ENCODE measurements at regions not wholly inside any gene's neighbourhood (a gene's known extent, or its start where the extent isn't known, plus 50 kb on each side); places are given as distances from the start of the nearest gene placed in this dataset.

DNA sequence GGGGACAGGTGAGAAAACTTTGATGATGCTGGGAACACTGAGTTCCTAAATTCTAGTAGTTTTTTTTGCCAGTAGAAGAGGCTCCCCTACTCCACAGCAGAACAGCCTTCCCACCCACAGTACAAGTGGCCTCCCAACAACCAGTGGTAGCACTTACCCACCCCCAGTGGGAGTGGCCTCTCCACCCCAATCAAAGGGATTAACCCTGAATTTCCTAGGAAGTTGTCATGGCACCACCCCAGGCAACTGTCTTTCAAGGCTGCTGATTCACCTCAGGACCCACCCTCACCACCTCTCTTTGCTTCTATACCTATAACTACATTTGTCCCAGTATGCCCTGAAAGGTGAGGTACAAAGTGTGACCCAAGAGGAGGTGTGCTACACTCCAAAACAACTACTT, 81.4 kb upstream of the PRDX6 start:
- DNase-seq (ENCODE audit: low read depth): peak; percentile 8

DNA sequence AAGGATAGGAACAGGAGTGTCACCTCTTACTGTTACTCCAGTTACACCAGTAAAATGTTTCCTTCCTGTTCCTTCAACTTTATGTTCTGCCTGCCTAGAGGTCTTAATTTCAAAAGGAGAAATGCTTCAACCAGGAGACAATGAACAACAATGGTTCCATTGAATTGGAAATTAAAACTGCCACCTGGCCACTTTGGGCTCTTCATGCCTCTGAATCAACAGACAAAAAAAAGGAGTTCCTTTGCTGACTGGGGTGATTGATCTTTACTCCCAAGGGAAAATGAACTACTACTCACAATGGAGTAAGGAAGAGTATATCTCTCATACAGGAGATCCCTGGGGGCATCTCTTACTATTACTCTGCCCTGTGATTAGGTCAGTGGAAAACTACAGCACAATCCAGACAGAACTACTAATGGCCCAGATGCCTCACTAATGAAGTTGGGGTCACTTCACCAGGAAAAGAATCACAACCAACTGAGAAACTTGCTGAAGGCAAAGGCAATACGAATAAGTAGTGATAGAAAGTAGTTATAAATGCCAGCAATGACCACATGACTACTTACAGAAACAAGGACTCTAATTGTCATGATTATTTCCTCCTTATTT, 76.6 kb upstream of the PRDX6 start:
- DNase-seq (ENCODE audit: low read depth): no peak

DNA sequence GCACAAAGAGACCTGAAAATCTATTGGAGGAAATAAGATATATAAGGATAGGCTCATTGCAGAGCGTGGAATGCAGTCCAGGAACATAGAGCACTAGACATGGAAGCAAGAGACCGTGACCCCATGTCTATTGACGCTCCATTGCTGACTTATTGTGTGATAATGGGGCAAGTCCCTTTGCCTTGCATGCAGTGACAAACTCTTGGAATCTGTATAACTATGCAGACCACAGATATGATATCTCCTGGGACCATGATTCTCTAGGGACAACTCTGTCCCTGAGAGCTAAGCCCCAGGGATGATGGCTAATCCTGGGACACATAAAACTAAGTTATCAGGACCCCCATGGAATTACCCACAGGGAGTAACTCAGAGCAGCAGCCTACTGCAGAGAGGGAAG, 73.1 kb upstream of the PRDX6 start:
- DNase-seq (ENCODE audit: low read depth): no peak

DNA sequence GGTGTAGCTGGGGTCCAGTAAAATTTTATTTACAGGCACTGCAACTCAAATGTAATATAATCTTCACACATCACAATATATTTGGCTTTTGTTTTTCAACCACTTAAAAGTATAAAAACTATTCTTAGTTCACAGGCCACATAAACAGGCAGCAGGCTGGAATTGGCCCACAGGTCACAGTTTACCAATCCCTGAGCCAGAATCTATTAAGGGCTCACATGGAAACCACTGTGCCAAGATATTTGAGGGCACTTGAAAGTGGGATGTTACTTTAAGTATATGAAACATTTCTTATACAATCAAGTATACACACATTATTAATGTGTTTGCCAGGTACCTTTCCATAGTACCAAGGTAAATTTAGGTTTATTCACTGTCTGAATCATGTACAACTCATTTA, 71.9 kb upstream of the PRDX6 start:
- DNase-seq (ENCODE audit: low read depth): no peak

DNA sequence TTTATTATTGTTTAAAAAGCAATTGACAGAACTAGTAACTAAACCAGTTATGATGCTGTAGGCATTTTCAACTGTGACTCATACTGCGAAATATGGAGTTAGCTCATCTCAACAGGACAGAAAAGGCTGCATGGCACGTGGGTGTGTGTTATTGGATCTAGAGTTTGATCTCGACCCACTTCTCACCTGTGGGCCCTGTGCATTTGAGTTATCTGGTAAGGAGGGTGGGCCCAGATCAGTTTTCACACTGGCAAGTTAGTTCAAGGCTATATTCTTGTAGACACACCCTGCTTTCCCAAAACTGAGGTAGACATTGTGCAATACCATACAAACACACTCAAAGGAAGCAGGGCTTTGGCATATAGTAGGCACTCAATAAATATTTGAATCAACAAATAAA, 71.3 kb upstream of the PRDX6 start:
- DNase-seq (ENCODE audit: low read depth): peak; percentile 47

DNA sequence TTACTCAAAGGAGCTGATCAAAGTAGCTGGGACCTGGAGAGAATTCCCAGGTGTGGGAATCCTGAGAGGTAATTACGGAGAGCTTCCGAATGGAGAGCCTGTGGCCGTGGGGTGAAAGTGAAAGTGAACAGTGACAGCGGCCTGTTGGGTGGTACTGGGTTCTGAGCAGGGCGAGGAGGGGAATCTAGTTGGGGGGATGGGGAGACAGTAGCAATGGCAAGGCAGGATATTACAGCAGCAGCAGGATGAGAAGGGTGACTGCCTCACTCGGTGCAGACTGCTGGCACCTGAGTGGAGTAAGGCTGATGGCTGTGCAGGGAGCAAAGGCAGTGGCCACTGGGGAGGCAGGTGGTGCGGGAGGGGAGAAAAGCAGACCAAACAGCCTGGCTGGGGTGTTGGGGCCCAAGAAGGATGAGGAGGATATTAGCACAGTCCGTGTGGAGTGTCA, 70.3 kb upstream of the PRDX6 start:
- DNase-seq (ENCODE audit: low read depth): no peak

DNA sequence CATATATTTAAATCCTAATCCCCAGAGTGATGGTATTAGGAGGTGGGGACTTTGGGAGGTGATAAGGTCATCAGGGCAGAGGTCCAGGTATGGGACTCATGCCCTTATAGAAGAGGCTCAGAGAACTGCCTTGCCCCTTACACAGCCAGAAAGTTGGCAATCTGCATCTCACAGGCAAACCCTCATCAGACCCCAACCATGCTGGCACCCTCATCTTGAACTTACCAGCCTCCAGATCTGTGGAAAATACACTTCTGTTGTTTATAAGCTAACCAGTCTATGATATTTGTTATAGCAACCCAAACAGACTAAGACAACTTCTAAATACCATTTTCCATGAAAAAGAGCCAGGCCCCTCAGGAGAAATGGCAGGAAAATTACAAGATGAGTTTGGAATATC, 69.3 kb upstream of the PRDX6 start:
- DNase-seq (ENCODE audit: low read depth): no peak

DNA sequence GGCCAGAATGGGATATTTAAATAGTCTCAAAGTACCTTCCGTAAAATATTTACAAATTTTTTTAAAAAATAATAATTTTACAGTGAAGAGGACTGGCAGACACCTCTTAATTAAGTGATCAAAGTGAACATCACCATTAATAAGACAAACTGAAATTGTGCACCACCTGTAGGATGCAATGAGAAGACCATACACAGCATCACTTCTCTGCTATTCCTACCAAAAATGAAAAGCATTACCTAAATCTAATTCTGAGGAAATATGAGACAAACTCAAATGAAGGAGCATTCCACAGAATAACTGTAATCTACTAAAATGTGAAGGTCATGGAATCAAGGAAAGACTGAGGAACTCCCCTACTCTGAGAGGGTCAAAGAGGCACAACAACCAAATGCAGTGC, 68.2 kb upstream of the PRDX6 start:
- DNase-seq (ENCODE audit: low read depth): no peak

DNA sequence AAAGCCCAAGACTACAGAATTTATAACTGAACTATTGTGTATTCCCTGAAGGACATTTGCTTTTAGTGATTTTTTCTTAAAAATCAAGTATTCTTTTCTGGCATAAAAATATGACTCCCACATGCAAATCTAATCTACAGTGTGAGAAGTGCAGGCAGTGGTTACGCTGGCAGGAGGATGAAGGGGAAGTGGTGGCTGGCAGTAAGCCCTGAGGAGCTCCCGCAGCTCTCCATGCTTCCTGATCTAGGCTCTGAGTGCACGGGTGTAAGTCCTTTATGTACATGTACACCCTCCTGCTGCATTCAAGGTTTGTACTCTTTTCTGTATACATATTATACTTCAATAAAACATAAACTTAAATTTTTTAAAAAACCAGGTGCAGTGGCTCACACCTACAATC, 67.5 kb upstream of the PRDX6 start:
- DNase-seq (ENCODE audit: low read depth): peak; percentile 93

DNA sequence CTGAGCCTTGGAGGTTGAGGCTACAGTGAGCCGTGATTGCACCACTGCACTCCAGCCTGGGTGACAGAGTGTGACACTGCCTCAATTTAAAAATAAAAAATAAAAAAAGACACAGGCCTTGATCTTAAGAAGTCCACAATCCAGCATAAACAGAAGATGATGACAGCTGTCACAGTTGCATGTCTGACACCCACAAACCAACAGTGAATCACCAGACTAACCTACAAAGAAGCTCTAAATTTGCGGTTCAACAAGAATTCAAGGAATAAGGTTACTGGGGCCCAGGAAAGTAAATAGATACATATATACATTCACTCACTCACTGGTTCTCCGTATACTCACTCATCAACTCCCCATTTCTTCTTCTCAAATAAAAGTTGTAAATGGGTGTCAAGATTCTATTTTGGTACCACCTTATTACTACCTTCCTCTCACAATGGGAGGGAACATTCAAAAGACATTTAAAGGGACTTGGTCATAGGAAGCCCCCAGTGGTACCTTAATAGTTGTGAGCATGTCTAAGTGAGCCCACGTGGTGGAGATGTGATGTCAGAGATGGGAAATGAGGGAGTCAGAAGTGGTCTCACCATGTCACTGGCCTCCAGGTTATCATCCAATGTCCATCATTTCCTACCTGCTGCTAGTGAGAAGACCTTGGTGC, 66.9 kb upstream of the PRDX6 start:
- DNase-seq (ENCODE audit: low read depth): peak; percentile 79

DNA sequence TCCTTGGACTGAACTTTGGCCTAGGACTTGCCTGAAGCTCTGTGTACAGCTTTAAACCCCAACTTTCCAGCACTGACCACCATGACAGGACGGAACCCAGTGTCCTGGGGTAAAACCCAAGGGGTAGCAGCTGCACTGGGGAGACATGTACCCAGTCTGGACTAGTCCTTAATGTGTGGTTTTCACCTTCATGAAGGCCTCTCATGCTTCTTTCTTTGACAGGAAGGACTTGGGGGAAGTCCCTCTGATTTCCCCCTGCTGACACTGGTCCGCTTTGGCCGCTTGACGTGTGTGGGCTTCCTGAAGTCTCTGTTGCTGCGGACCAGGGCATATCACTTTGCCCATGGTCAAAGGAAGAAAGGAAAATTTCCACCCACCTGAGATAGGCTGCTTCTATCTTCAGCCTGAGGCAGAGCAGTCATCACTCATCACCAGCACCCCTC, 66.3 kb upstream of the PRDX6 start:
- DNase-seq (ENCODE audit: low read depth): no peak

DNA sequence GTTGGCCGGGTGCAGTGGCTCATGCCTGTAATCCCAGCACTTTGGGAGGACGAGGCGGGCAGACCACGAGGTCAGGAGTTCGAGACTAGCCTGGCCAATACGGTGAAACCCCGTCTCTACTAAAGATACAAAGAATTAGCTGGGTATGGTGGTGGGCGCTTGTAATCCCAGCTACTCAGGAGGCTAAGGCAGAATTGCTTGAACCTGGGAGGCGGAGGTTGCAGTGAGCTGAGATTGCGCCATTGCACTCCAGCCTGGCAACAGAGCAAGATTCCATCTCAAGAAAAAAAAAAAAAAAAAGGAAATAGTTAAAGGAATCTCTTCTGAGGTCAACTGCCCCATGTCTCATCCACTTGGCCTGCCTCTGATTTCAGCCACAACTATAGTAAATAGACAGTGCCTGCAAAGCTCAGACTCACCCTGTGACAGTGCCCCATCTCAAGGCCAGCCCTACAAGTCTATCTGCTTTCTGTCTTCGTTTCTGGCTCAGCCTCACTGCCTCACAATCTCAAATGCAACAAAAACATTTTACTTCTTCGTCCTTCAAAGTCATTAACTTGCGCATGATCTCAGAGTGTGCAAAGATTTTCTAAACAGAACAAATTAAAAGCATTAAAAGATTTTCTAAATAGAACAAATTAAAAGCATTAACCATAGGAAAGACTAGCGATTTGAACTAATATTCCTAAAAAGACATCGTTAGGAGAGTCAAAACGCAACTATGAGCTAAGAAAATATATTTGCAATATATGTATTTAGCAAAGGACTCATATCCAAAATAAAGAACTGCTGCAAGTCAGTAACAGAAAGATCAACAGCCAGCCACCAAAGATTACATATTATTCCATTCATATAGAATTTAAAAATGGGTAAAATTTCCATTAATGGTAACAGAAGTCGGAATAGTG, 65.0 kb upstream of the PRDX6 start:
- peak; percentile 73 for DNase-seq (ENCODE audit: low read depth)

DNA sequence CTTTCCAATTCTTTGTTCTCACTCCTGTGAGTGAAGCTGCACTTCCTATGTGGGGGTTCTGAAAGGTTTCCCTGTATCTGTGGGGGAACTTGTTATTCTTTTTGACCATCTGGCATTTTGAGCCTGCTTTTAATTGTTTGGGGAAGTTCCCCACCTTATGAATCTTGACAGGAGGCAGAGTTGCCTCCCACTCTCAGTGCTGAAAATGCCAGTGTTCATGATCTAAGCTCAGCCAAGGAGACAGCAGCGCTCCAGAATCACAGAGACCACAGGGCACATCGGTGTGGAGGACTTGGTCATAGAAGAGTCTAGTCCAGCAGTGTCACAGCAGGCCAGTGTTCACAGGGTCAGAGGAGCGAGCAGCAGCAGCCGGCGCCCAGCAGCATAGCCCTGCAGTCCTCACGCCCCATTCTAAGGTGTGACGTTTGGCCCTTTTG, 63.8 kb upstream of the PRDX6 start:
- no peak for DNase-seq (ENCODE audit: low read depth)

DNA sequence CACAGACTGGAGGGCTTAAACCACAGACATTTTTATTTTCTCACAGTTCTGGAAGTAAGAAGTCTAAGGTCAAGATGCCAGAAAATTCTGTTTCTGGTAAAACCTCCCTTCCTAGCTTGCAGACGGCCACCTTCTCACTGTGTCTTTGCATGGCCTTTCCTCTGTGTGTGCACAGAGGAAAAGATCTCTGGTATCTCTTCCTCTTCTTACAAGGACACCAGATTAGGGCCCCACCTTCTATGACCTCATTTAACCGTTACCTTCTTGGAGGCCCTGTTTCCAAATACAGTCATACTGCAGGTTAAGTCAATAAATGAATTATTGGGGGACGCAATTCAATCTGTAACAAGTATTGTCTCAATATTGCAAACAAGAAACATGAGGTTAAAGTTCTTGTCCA, 63.0 kb upstream of the PRDX6 start:
- no peak for DNase-seq (ENCODE audit: low read depth)

DNA sequence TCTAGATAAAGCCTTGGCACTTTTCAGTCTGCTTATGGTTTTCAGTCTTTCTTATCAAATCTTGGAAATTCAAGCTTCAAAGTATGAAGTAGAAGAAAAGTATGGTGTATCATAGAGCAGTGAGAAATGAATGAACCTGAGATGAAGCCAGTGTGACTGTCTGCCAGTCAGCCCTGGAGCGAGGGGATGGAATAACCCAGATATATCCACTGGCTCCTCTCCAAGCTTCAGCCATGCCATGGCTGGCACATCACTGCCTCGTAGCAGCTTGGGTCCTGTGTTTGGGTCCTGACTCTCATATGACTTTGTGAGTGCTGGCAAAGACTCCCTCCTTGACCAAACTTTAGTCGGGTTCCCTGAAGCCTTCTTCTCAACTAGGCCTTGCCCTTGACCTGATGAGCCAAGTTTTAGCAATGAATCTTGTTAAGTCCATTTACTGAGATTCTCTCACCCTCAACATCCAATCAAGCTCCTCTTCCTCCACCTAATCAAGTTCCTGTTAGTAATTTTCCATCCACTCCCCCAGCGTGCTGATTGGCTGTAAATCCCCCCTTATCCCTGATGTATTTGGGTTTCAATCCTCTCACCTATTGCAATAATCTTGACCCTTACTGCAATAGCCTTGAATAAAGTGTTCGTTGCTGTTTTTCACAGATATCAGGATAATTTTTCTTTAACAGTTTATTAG, 62.5 kb upstream of the PRDX6 start:
- DNase-seq (ENCODE audit: low read depth): no peak

DNA sequence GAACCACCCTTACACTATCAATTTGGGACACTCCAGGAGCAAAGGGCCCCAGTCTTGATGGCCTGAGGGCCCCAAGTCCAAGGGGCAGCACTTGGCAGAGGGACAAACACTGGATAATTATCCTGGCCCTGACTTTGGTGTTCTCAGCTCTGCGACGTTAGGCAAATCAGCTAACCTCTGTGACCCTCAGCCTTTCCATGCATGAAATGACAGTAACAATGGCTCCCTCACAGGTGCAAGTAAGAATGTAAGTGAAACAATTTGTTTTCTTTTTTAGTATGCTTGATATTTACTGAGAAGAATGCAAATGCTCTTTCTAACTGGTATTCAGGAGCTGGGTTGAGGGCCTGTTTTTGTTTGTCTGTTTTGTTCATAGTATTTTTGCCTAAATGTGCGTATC, 61.6 kb upstream of the PRDX6 start:
- no peak for DNase-seq (ENCODE audit: low read depth)

DNA sequence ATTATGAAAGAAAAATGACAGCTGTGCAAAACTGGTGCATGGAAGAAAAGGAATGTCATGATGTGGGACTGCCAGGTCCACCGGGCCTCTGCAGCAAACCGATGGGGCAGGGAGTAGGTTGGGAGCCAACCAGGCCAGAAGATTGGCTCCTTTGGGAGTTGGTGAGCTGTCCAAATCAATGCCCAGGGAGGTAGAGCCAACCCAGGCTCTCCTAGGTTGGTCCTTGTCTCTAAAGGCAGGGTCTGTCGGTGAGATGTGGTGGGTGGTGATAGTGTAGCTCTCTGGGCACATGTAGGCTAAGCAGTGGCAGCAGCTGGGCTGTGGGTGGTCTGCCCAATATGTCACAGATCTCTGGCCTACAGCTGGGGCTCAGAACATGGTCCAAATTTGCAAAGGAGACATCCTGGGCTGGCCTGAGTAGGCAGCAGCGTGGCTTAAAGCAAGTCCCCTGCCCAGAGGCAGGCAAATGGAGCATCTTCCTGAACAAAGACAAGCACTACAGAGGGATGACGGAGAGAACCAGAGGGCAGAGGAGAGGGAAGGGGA, 61.2 kb upstream of the PRDX6 start:
- DNase-seq (ENCODE audit: low read depth): no peak

DNA sequence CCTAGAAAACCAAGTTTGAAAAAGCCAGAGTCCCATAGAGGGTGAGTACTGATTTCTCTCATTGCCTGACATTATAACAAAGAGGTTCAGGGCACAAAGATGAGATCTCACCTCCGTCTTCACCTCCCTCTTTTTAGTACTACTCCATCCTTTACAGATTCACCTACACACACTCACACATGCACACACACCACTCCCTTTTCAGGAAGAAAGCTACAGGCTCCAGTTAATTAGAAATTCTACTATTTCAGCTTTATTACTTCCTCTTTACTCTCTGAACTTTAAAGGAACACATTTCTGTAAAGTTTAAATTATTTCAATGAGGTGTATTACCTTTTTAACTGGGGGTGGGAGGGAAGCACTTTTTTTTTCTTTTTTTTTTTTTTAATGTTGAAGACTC, 59.6 kb upstream of the PRDX6 start:
- DNase-seq (ENCODE audit: low read depth): no peak

DNA sequence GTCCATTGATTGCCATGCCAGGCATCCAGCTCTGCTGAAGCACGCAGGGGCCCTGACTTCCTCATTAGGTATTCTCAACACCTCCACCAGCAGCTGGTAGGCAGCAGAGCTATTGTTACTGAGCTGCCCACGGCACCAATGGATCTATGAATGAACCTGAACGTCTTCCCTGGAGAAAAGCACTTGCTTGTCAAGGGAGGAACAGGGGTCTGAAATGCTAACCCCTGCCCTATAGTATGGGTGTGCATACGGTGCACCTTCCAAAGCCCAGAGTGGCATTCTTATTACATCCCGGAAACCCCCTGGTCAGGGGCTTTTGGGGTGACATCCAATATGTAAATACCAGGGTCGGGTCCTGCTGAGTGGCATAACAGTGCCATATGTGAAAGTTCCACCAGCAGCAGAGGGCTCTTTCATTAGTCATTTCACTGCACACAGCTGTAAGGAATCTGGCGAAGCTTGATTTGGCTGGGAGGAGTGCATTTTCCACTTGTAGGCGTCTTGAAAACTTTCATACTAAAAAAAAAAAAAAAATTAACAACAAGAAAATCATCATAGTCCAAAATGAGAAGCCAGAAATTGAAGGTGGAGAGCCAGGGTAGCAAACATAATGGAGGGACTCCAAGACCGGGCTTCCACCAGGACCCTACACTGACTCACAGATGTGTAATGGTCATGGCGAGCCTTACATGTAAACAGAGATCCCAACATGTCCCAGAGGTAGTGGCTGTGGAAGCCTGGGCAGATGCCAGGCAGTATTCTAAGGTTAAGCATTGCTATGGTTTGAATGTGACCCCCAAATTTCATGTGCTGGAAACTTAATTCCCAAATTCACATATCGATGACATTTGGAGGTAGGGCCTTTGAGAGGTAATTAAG, 58.8 kb upstream of the PRDX6 start:
- no peak for DNase-seq (ENCODE audit: low read depth)

DNA sequence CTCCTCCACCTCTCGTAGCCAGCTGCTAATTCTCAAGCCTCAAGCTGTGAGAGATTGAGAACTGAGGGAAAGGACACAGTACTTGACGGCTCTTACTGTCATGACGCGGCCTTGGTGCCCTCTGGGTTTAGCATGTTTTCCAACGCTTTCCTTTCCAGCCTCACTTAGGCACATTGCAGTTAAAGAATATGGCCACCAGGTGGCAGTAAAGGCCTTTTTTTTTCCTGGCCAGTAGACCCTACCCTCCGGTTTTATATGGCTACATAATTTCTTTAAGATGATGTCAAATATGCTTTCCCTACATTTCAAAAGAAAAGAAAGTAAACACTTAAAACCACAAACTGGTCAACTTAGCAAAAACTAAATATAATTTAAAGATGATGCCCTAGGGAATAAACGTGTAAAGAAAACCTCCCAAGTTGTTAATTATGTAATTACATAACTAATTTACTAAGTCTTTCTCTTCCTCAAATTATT, 56.8 kb upstream of the PRDX6 start:
- peak; percentile 79 for DNase-seq (ENCODE audit: low read depth)

All from HT1080 (cell line).